Activated naive CD4-positive, alpha-beta T cell treated with anti-CD3 and anti-CD28 coated beads, Interleukin-2, amount 10 ng/mL, durations not matched to agents 7 days and 5 days (primary cell): ENCODE measurements at regions not wholly inside any gene's neighbourhood (a gene's known extent, or its start where the extent isn't known, plus 50 kb on each side); places are given as distances from the start of the nearest gene placed in this dataset.

Experiments used
- CTCF ChIA-PET: fragments of 350-600 bp; sonication (Branson Sonifier 250); formaldehyde crosslinking; loops from one replicate; lab custom pipeline; 2021; ENCODE audit warnings: antibody characterized with exemption; lab: Charles Lee
- DNase-seq: peaks from one replicate; pipeline ENCODE4 v3.0.0-alpha.2; 2020
- H3K27ac Mint-ChIP-seq: one replicate; pipeline ENCODE4 v1.8.0; 2021; ENCODE audit warnings: mild to moderate bottlenecking, moderate library complexity, mixed read lengths
- H3K27me3 Mint-ChIP-seq: one replicate; pipeline ENCODE4 v1.8.0; 2021; ENCODE audit warnings: mild to moderate bottlenecking, mixed read lengths
- H3K36me3 Mint-ChIP-seq: one replicate; pipeline ENCODE4 v1.8.0; 2021; ENCODE audit warnings: mixed read lengths
- H3K4me1 Mint-ChIP-seq: one replicate; pipeline ENCODE4 v1.8.0; 2021; ENCODE audit warnings: mixed read lengths
- H3K4me3 Mint-ChIP-seq: one replicate; pipeline ENCODE4 v1.8.0; 2021; ENCODE audit warnings: mild to moderate bottlenecking, moderate library complexity, mixed read lengths
- H3K9me3 Mint-ChIP-seq: one replicate; pipeline ENCODE4 v1.8.0; 2021; ENCODE audit warnings: mixed read lengths

GRCh38 chr5:67393211-67393610 lies 196.6 kb upstream of the CD180 start:
- Mint-ChIP-seq H3K27me3 (no peaks in the 10 kb centered on the region), H3K36me3 (no peaks in the 10 kb centered on the region), H3K4me3 (no peak overlapping the region), H3K4me1 (no peaks in the 10 kb centered on the region), H3K27ac (no peak overlapping the region), H3K9me3 (no peaks in the 10 kb centered on the region)
- DNase-seq: no peak
- CTCF ChIA-PET: no interaction called here

GRCh38 chr5:67390935-67391334 lies 194.3 kb upstream of the CD180 start:
- Mint-ChIP-seq H3K27me3 (no peaks in the 10 kb centered on the region), H3K4me3 (no peak overlapping the region), H3K36me3 (no peaks in the 10 kb centered on the region), H3K9me3 (no peaks in the 10 kb centered on the region), H3K27ac (no peak overlapping the region), H3K4me1 (no peaks in the 10 kb centered on the region)
- CTCF ChIA-PET: no interaction called here
- no peak for DNase-seq

- Mint-ChIP-seq H3K4me1 (no peaks in the 10 kb centered on the region), H3K27ac (no peak overlapping the region), H3K36me3 (no peaks in the 10 kb centered on the region), H3K27me3 (peaks cover 4% of the 10 kb centered on the region), H3K9me3 (no peaks in the 10 kb centered on the region), H3K4me3 (no peak overlapping the region)
- CTCF ChIA-PET: no interaction called here
- no peak for DNase-seq
Measured at GRCh38 chr5:67383451-67383850, 186.9 kb upstream of the CD180 start.

GRCh38 chr5:67381236-67381880 lies 184.8 kb upstream of the CD180 start:
- Mint-ChIP-seq H3K36me3 (no peaks in the 10 kb centered on the region), H3K27me3 (peaks cover 4% of the 10 kb centered on the region), H3K27ac (no peak overlapping the region), H3K4me3 (no peak overlapping the region), H3K4me1 (no peaks in the 10 kb centered on the region), H3K9me3 (no peaks in the 10 kb centered on the region)
- DNase-seq: no peak
- CTCF ChIA-PET: interaction anchor here (1.4 kb wide), 1 partner anchor 135 kb away, joined by 3 read pairs; no protein-coding TSS in a partner anchor

DNA sequence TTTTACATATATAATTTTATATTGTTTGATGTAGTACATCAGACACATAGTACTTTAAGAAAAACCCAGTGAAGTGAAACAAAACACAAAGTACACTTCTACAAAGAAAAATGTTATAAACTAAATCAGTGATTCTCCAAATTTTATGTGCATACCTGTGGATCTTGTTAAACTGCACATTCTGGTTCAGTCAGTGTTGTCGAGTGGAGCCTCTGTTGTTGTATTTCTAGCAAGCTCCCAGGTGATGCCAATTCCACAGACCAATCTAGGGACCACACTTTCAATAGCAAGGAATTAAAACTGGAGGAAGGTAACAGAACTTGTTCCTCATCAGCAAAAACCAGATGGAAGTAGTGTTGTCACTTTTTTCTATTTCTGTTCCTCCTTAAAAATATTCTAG lies 183.8 kb upstream of the CD180 start:
- H3K4me1 Mint-ChIP-seq: no peaks in the 10 kb centered on the region
- H3K27ac Mint-ChIP-seq: no peak overlapping the region
- no peak for DNase-seq
- no peaks in the 10 kb centered on the region for H3K9me3 Mint-ChIP-seq
- H3K27me3 Mint-ChIP-seq: peaks cover 7% of the 10 kb centered on the region
- CTCF ChIA-PET: no interaction called here
- no peaks in the 10 kb centered on the region for H3K36me3 Mint-ChIP-seq
- no peak overlapping the region for H3K4me3 Mint-ChIP-seq

DNA sequence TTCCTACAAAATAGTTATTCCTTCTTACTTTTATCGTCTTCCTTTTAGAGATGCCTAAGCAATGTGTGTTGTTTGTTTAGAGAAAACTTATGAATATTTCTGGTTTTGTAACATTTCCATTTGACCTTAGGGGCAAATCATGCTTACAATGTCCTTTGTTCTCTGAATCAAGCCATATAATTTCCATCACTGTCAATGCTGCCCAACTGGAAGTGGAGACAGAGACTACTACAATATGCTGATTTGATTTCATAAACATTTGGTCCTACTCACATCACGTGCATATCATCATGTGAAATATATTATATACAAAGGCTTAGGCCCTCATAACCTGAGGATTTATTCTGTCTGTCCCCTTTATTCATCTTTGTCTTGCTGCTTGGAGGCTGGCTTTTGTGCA lies 183.2 kb upstream of the CD180 start:
- Mint-ChIP-seq H3K36me3 (no peaks in the 10 kb centered on the region), H3K4me3 (no peak overlapping the region), H3K9me3 (no peaks in the 10 kb centered on the region), H3K27ac (no peak overlapping the region), H3K4me1 (no peaks in the 10 kb centered on the region), H3K27me3 (peaks cover 7% of the 10 kb centered on the region)
- DNase-seq: no peak
- CTCF ChIA-PET: no interaction called here

GRCh38 chr5:67378256-67378655 lies 181.7 kb upstream of the CD180 start:
- CTCF ChIA-PET: no interaction called here
- no peak overlapping the region for H3K27ac Mint-ChIP-seq
- H3K27me3 Mint-ChIP-seq: peaks cover 3% of the 10 kb centered on the region
- H3K4me1 Mint-ChIP-seq: no peaks in the 10 kb centered on the region
- no peak overlapping the region for H3K4me3 Mint-ChIP-seq
- no peaks in the 10 kb centered on the region for H3K9me3 Mint-ChIP-seq
- DNase-seq: no peak
- no peaks in the 10 kb centered on the region for H3K36me3 Mint-ChIP-seq

DNA sequence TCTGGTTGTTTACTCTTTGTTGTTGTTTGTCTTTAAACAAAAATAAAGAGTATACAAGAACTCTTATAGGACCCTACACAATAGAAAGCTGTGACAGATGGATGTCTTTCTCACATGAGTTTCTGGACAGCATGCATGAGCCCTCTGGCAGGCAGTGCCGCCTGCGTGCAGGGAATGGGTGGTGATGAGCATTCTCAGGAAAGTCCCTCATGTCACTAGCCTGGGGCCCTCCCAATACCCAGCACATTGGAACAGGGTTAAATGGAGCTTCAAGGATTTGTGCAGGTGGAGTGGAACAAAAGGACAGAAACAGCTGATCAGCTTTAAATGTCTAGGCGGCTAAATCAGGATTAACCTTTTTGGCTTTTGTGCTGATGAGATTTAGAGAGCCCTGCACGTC lies 181.0 kb upstream of the CD180 start:
- DNase-seq: no peak
- Mint-ChIP-seq H3K4me1 (no peaks in the 10 kb centered on the region), H3K27ac (no peak overlapping the region), H3K36me3 (no peaks in the 10 kb centered on the region), H3K9me3 (no peaks in the 10 kb centered on the region), H3K4me3 (no peak overlapping the region), H3K27me3 (peaks cover 3% of the 10 kb centered on the region)
- CTCF ChIA-PET: no interaction called here

DNA sequence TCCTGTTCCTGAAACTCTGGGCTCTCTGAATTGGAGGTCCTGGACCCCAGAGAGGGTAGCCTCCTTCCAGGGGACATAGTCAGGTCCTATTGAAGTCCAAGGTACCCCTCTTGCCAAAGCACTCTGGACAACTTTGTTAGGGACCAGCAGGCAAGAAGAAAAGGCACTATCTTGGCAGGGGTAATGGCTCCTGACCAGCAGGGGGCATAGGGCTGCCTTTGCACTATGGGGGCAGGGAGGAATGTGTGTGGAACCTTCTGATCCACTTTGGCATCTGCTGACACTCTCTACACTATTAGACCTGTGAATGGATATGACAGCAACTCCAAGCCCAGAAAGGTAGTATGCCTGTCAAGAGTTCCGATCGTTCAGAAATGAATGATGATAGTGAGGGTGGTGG lies 179.0 kb upstream of the CD180 start:
- Mint-ChIP-seq H3K4me3 (no peak overlapping the region), H3K27me3 (peaks cover 3% of the 10 kb centered on the region), H3K9me3 (no peaks in the 10 kb centered on the region), H3K4me1 (no peaks in the 10 kb centered on the region), H3K36me3 (no peaks in the 10 kb centered on the region), H3K27ac (no peak overlapping the region)
- CTCF ChIA-PET: interaction anchor here (1.0 kb wide), 1 partner anchor 130 kb away, joined by 3 read pairs; no protein-coding TSS in a partner anchor
- DNase-seq: peak; percentile 25

- Mint-ChIP-seq H3K4me3 (no peak overlapping the region), H3K4me1 (no peaks in the 10 kb centered on the region), H3K27ac (no peak overlapping the region), H3K27me3 (peaks cover 3% of the 10 kb centered on the region), H3K9me3 (no peaks in the 10 kb centered on the region), H3K36me3 (no peaks in the 10 kb centered on the region)
- CTCF ChIA-PET: no interaction called here
- no peak for DNase-seq
Measured at GRCh38 chr5:67374378-67374777, 177.8 kb upstream of the CD180 start.

GRCh38 chr5:67373518-67373917 lies 176.9 kb upstream of the CD180 start:
- no peaks in the 10 kb centered on the region for H3K4me1 Mint-ChIP-seq

DNA sequence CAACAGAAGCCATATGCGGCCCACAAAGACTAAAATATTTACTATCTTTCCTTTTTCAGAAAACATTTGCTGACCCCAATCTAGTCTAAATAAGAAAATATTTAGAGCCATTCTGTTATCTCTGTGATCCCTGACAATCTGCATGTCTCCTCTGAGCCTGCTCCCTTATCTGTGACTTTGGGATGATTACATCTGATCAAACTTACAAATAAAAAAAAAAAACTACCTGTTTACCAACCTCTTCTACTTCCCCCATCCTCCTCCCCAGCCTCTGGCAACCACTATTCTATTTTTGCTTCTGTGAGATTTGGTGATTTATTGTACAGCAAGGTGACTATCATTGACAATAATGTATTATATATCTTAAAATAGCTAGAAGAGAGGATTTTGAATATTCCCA lies 176.3 kb upstream of the CD180 start:
- Mint-ChIP-seq H3K27me3 (peaks cover 3% of the 10 kb centered on the region), H3K36me3 (no peaks in the 10 kb centered on the region), H3K27ac (no peak overlapping the region), H3K4me1 (no peaks in the 10 kb centered on the region), H3K4me3 (no peak overlapping the region), H3K9me3 (no peaks in the 10 kb centered on the region)
- CTCF ChIA-PET: no interaction called here
- no peak for DNase-seq

More at GRCh38 chr5:67373518-67373917, 176.9 kb upstream of the CD180 start:
- Mint-ChIP-seq H3K36me3 (no peaks in the 10 kb centered on the region), H3K4me3 (no peak overlapping the region), H3K9me3 (no peaks in the 10 kb centered on the region), H3K27me3 (peaks cover 3% of the 10 kb centered on the region), H3K27ac (no peak overlapping the region)
- no peak for DNase-seq
- CTCF ChIA-PET: no interaction called here

DNA sequence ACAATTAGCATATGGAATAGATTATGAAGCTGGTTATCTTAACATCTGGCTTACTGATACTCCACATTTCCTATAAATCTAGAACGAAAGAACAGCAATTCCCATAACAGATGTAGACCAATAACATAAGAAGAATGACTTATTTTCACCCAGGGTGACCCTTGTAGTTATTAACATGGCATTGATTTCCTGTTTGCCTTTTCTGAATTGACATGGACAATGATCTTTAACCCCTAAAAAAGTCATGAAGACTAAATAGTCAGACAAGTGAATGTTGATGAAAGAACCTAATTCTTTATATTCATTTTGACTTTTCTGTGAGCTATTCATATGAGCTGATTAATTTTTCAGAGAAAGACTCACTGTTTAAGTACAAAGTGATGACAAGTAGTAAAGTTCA lies 175.3 kb upstream of the CD180 start:
- no peak overlapping the region for H3K27ac Mint-ChIP-seq
- no peaks in the 10 kb centered on the region for H3K9me3 Mint-ChIP-seq
- DNase-seq: no peak
- H3K4me1 Mint-ChIP-seq: no peaks in the 10 kb centered on the region
- H3K4me3 Mint-ChIP-seq: no peak overlapping the region
- H3K36me3 Mint-ChIP-seq: no peaks in the 10 kb centered on the region
- CTCF ChIA-PET: no interaction called here
- peaks cover 3% of the 10 kb centered on the region for H3K27me3 Mint-ChIP-seq

- Mint-ChIP-seq H3K9me3 (no peaks in the 10 kb centered on the region), H3K27ac (no peak overlapping the region), H3K4me3 (no peak overlapping the region), H3K36me3 (no peaks in the 10 kb centered on the region), H3K27me3 (peaks cover 3% of the 10 kb centered on the region), H3K4me1 (no peaks in the 10 kb centered on the region)
- no peak for DNase-seq
- CTCF ChIA-PET: no interaction called here
Measured at GRCh38 chr5:67366691-67367395, 170.2 kb upstream of the CD180 start.

- Mint-ChIP-seq H3K27ac (no peak overlapping the region), H3K4me1 (no peaks in the 10 kb centered on the region), H3K4me3 (no peak overlapping the region), H3K36me3 (no peaks in the 10 kb centered on the region), H3K9me3 (no peaks in the 10 kb centered on the region), H3K27me3 (peaks cover 3% of the 10 kb centered on the region)
- CTCF ChIA-PET: no interaction called here
- DNase-seq: no peak
Measured at GRCh38 chr5:67366276-67366675, 169.7 kb upstream of the CD180 start.
